NCI-H1092 treated with DMSO at 0.1 percent for 48 hours (cell line): ENCODE measurements at regions not wholly inside any gene's neighbourhood (a gene's known extent, or its start where the extent isn't known, plus 50 kb on each side); places are given as distances from the start of the nearest gene placed in this dataset.
"Not testable (repeated sequence)": the region's sequence is repeated elsewhere in the genome, so short reads cannot be mapped to it uniquely, and the experiment has no call there.

Experiments
- DNase-seq: peaks from one replicate; lab custom pipeline; 2025; lab: John Stamatoyannopoulos, UW

GRCh38 chr13:99774644-99775043, 196.9 kb downstream of the ZIC5 start:
- no peak for DNase-seq

GRCh38 chr13:99768986-99769385, 202.6 kb downstream of the ZIC5 start:
- DNase-seq: no peak

DNA sequence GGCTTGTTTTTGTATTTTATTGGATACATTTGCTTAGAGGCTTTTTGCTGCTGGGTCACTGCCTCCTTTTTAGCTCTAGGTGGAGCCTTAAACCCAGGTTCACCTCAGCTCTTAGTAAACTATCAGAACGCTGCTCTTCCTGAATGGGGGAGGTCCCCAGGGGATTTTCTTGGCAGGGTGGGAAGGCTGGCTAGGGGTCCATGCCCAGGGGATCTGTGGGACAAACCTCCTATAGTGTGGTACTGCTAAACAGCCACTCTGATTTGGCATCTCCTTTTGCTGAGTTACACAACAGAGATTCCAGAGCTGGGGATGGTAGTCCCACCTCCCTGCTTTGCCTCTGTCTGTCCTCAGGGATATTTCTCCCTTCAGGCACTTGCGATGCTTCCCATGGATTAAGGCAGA, 204.9 kb downstream of the ZIC5 start:
- DNase-seq: peak; percentile 60

DNA sequence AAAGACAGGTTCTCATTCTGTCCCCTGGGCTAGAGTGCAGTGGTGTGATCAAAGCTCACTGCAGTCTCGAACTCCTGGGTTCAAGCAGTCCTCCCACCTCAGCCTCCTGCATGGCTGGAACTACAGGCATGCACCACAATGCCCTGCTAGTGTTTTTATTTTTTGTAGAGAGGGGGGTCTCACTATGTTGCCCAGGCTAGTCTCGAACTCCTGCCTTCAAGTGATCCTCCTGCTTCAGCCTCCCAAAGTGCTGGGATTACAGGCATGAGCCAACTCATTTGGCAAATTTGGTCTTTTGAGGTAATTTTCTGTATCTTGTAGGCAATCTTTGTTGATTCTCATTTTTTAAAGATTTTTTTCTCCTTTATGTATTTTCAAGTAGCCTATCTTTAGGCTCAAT, 205.7 kb downstream of the ZIC5 start:
- no peak for DNase-seq

GRCh38 chr13:99760456-99760855, 211.1 kb downstream of the ZIC5 start:
- no peak for DNase-seq

DNA sequence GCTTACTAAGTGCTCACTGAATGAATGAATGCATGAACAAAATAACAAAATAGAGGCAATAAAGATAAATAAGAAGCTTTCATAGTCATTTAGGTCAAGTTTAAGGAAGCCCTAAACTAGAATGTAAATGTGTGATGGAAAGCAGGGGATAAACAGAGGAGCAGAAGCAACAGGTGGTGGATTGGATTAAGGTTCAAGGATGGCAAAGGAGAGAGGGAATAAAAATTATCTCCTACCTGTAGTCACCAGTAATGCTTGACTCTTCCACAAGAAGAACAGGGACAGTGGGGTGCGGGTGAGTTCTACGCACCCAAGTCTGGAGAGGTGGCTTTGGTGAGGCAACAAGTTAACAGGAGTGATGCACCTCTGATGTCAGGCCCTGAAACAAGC, 212.4 kb downstream of the ZIC5 start:
- no peak for DNase-seq

DNA sequence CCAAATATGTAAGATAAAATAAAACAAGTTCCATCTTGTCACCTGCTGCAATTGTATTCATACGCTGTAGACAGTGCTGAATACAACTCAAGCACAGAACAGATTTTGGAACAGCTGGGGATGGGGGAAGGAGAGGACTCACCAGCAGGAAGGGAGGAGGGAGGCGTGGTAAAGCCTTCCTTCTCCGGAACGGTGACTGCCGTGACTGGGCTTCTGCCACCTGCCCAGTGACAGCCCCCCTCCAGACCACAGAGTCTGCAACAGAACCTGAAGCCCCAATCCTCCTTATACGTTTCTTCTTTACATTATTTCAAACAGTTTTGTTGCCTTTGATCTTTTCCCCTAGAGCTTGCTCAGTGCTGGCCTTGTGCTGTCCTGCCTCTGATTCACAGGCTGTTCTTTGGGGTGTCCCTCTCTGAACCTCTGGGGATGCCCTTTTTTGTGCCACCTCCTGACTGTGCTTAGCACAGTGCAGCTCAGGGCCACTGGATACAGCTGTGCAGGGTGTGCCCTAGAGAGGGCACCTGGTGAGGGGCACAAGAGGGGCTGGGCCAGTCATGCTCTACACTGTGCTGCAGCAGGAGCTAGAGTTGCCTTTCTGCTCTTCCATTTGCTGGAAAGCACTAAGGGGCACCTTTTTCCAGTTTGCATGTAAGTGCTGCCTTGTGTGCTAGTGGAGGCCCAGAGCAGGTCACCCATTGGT, 213.0 kb downstream of the ZIC5 start:
- DNase-seq: no peak

- DNase-seq: peak; percentile 41
Measured at GRCh38 chr13:99757756-99758459, 213.7 kb downstream of the ZIC5 start.

- DNase-seq: no peak
Measured at GRCh38 chr13:99756281-99756680, 215.3 kb downstream of the ZIC5 start.

DNA sequence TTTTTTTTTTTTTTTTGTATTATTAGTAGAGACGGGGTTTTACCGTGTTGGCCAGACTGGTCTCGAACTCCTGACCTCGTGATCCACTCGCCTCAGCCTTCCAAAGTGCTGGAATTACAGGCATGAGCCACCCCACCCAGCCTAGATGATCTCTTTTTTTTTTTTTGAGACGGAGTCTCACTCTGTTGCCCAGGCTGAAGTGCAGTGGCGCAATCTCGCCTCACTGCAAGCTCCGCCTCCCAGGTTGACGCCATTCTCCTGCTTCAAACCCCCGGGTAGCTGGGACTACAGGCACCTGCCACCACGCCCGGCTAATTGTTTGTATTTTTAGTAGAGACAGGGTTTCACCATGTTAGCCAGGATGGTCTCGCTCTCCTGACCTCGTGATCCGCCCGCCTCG, 216.8 kb downstream of the ZIC5 start:
- DNase-seq: not testable (repeated sequence)

DNA sequence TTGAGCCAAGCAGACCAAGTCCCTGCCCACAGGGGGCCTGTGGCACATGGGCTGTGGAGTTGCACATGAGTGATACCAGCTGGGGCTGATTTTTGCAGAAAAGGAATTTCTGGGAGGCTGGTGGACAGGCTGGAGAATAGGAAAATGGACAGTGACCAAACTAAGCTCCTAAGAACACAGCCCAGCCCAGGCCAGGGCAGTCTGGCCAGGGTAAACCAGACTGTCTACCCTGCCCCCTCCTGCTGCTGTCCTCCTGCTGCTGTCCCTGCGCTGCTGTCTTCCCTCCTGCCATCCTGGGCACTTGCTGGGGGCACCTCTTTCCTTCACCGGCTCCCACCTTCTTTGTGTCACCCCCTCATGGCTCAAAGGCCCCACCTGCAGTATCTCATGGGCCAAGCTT, 219.2 kb downstream of the ZIC5 start:
- no peak for DNase-seq

GRCh38 chr13:99751517-99752199, 219.9 kb downstream of the ZIC5 start:
- DNase-seq: no peak

- no peak for DNase-seq
Measured at GRCh38 chr13:99750951-99751350, 220.6 kb downstream of the ZIC5 start.

GRCh38 chr13:99749271-99750019, 222.1 kb downstream of the ZIC5 start:
- DNase-seq: no peak

DNA sequence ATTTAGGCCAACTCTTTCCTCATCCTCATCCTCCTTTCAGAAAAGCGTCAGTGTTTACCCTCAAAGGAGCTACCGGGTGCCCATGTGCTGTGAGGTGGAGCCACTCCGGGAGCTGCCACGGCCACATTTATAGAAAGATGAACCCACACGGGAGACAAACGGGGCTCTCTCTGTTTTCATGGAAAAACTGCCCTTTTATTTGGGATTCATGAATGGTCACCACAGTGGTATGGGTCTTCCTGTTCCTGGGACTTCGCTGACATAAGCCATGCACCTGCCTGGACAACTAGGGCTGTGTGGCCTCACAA, 224.2 kb downstream of the ZIC5 start:
- no peak for DNase-seq

DNA sequence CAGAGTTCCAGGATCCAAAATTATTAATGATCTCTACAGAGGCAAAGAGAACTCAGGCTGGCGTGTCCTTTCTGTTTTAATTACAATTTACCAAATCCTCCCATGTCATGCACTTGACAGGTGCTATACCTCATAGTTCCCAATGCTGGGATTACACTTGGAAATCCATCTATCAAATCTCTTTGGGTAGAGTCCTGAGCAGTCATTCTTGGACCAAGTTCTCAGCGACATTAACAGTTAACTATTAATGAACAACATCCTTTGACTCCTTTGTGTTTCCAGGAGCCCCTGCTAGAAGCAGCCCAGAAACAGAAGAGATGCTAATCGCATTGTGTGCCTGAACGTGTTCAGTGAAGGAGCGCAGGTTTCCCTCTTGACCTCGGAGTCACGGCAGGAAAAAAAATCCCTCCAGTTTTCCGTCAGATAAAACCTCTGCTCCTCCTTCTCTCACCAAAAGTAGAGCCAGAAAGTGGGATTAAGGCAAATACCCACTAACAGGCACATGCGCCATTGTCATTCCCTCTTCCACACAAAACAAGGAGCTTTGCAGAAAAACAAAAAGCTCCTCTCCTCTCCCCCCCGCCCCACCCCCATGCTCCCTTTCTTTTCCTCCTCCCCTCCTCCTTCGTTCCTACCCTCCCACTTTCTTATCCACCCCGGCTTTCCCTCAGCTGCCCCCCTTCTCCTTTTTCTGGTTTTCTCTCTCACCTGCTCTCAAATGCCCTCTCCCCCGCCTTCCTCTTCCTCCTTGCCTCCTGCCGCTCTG, 224.7 kb downstream of the ZIC5 start:
- no peak for DNase-seq

DNA sequence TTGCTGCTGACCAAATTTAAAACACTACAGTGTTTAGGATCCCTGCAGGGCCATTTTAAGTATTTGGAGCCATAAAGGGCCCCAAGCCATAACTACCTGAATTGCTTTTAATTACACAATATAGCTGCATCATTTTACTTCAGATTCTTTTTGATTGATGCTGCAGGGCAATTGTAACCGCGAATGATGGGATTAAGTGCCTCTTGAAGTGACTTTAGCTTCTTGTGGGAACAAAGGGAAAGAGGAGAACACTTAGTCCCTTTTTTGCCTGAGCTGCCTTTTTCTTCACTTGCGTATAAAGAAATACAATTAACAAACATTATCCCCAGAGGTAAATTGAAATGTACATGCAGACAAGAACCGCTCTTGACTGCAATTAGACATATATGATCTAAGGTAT, 228.5 kb downstream of the ZIC5 start:
- DNase-seq: peak; percentile 59

GRCh38 chr13:99741960-99742359, 229.6 kb downstream of the ZIC5 start:
- DNase-seq: no peak

- no peak for DNase-seq
Measured at GRCh38 chr13:99740251-99740979, 231.2 kb downstream of the ZIC5 start.

GRCh38 chr13:99738626-99739025, 232.9 kb downstream of the ZIC5 start:
- DNase-seq: no peak
